Kidney (tissue), 13 donors: ENCODE measurements at regions not wholly inside any gene's neighbourhood (a gene's known extent, or its start where the extent isn't known, plus 50 kb on each side); places are given as distances from the start of the nearest gene placed in this dataset.

Experiments
- DNase-seq, 5 donors: peaks; one replicate each; pipeline ENCODE4 v3.0.0-alpha.2; 2013 to 2020
- FAIRE-seq: peaks from 2 replicates; lab custom pipeline; 2012; peaks lifted over from hg19 to GRCh38; lab: Jason Lieb, UNC
- H3K27ac ChIP-seq, 2 donors: one replicate each; pipeline ENCODE4 v1.7.0; 2013; ENCODE audit warnings: low read depth in 2 of 2, low read length in 2 of 2, inconsistent platforms in 1 of 2
- H3K27me3 ChIP-seq: one replicate; pipeline ENCODE4 v1.7.1; 2013; ENCODE audit warnings: low read length, inconsistent platforms; ENCODE audit not compliant: control insufficient read depth, insufficient read depth
- H3K36me3 ChIP-seq, 3 donors: one replicate each; pipeline versions ENCODE4 v1.7.0 to v1.7.1; 2013; ENCODE audit warnings: low read length in 3 of 3, control low read depth in 1 of 3, inconsistent platforms in 1 of 3; ENCODE audit not compliant: insufficient read depth in 3 of 3, control insufficient read depth in 2 of 3
- H3K4me1 ChIP-seq, 3 donors: one replicate each; pipeline versions ENCODE4 v1.7.0 to v1.7.1; 2013; ENCODE audit warnings: low read length in 3 of 3, inconsistent platforms in 1 of 3, low read depth in 1 of 3; ENCODE audit not compliant: control insufficient read depth in 2 of 3, insufficient read depth in 2 of 3
- H3K4me3 ChIP-seq, 3 donors: one replicate each; pipeline versions ENCODE4 v1.7.0 to v1.8.1; 2013; ENCODE audit warnings: low read length in 3 of 3, control low read depth in 1 of 3, inconsistent platforms in 1 of 3
- H3K9ac ChIP-seq, 3 donors: one replicate each; pipeline versions ENCODE4 v1.7.0 to v1.7.1; 2013; ENCODE audit warnings: low read length in 3 of 3, control low read depth in 1 of 3, inconsistent platforms in 1 of 3
- H3K9me3 ChIP-seq, 3 donors: one replicate each; pipeline versions ENCODE4 v1.7.0 to v1.7.1; 2013; ENCODE audit warnings: low read length in 3 of 3, control low read depth in 1 of 3, inconsistent platforms in 1 of 3; ENCODE audit not compliant: control insufficient read depth in 2 of 3, insufficient read depth in 1 of 3
- intact Hi-C: fragments of 100-400 bp; cut with DNase I; formaldehyde crosslinking; loops from one replicate; pipeline ENCODE4 v1.11.1; 2022
- TF ChIP-seq, protein P1 (sequence below): IDR thresholded peaks from 3 replicates; pipeline ENCODE4 v1.5.1; 2012; ENCODE audit warnings: mild to moderate bottlenecking, moderate library complexity, borderline replicate concordance; ENCODE audit not compliant: insufficient read depth; ENCODE audit errors: extremely low read depth
- donor health status: control.
- donor health status: control.
- donor health status: control.
- donor health status: control.
- donor health status: control.
- donor health status: DM: yes; HTN: yes; CAD: no.
- donor health status: Normal renal cell carcinoma (clear cell type).

DNA sequence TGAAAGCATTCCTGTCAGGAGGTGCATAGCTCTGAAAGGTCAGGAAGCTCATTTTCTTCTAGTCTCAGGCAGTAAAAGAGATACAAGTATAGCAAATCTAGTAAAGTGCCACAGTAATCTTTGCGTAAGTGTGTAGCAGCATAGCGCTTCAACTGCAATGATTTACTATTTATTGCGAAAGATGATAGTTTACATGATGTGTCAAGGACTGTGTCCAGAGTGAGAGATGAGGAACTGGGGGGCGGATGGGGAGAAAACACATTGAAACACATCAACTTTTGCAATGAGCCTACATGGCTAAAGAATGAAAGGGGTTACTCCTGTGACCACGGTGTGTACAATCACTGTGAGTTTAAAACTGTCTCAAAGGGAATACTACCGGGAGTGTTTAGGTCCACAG, 644.4 kb downstream of the GALR1 start:
- no peaks in the 10 kb centered on the region for H3K4me1 ChIP-seq
- H3K36me3 ChIP-seq: no peaks in the 10 kb centered on the region
- TF ChIP-seq, protein P1, sequence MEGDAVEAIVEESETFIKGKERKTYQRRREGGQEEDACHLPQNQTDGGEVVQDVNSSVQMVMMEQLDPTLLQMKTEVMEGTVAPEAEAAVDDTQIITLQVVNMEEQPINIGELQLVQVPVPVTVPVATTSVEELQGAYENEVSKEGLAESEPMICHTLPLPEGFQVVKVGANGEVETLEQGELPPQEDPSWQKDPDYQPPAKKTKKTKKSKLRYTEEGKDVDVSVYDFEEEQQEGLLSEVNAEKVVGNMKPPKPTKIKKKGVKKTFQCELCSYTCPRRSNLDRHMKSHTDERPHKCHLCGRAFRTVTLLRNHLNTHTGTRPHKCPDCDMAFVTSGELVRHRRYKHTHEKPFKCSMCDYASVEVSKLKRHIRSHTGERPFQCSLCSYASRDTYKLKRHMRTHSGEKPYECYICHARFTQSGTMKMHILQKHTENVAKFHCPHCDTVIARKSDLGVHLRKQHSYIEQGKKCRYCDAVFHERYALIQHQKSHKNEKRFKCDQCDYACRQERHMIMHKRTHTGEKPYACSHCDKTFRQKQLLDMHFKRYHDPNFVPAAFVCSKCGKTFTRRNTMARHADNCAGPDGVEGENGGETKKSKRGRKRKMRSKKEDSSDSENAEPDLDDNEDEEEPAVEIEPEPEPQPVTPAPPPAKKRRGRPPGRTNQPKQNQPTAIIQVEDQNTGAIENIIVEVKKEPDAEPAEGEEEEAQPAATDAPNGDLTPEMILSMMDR: no peak
- no peak overlapping the region for H3K4me3 ChIP-seq
- H3K27ac ChIP-seq: no peak overlapping the region
- FAIRE-seq (no peak), DNase-seq (peak in 1 of 5 donors; percentile 12)
- peaks cover 0 to 1% (median 0%) of the 10 kb centered on the region in 3 donors for H3K9me3 ChIP-seq
- H3K9ac ChIP-seq: no peak overlapping the region
- intact Hi-C loops: no loop called here
- H3K27me3 ChIP-seq: no peaks in the 10 kb centered on the region

DNA sequence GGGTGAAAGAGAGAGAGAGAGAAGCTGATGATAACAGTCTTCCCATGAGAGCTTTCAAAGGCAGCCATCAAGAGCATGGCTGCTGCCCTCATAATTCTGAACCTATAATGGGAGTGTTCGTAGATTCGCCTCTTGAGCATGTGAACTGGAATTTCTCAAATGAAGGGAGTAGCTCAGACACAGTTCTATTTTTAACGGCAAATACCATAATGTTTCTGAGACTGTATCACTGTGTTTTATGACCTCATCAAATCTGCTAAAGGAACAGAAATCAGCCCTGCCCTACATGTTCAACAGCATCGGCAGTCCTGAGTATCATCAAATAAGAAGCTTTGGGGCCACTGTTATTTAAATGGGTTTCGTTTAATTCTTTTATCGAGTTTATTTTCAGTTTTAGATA, 645.6 kb downstream of the GALR1 start:
- H3K36me3 ChIP-seq: no peaks in the 10 kb centered on the region
- DNase-seq: no peak
- H3K27ac ChIP-seq: no peak overlapping the region
- TF ChIP-seq, protein P1: no peak
- H3K27me3 ChIP-seq: no peaks in the 10 kb centered on the region
- FAIRE-seq: no peak
- H3K9me3 ChIP-seq: peaks cover 0 to 1% (median 0%) of the 10 kb centered on the region in 3 donors
- intact Hi-C loops: no loop called here
- no peak overlapping the region for H3K4me3 ChIP-seq
- no peak overlapping the region for H3K9ac ChIP-seq
- H3K4me1 ChIP-seq: peaks cover 0 to 4% (median 0%) of the 10 kb centered on the region in 3 donors

DNA sequence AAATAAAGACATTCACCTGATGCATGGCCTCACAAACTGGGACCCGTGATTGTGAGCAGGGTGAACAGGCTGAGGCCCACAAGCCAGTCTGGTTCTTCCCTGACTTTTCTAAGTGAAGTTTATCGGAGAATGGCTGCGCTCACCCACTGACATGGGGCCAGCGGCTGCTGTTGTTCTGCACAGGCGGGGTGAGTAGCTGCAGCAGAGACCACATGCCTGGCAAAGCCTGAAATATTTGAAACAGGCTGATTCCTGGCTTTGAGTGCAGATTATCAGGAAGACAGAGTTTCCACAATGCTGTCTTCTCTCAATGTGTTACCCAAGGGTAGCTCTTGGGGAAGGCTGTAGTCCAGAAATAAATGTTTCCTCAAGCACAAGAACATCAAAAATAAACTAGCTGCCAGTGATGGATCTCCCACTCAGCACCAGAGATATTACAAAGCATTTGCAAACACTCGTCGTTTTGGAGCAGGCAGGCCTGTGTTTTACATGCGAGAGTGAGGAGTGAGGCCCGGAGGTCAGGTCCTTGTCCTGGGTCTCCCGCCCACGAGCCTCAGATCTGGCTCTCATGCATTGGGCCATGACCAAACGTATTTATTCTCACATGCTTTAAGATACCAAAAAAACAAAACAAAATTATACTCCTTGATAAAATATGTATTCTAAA, 647.1 kb downstream of the GALR1 start:
- Histone ChIP-seq H3K9me3 (peaks cover 0 to 1% (median 0%) of the 10 kb centered on the region in 3 donors), H3K36me3 (no peaks in the 10 kb centered on the region), H3K4me1 (peaks cover 0 to 4% (median 0%) of the 10 kb centered on the region in 3 donors), H3K9ac (no peak overlapping the region), H3K4me3 (no peak overlapping the region), H3K27ac (no peak overlapping the region), H3K27me3 (no peaks in the 10 kb centered on the region)
- DNase-seq (peak in 1 of 5 donors; percentile 9), FAIRE-seq (no peak)
- TF ChIP-seq, protein P1: no peak
- intact Hi-C loops: no loop called here
